Right cardiac atrium (tissue), 5 donors: ENCODE measurements at regions not wholly inside any gene's neighbourhood (a gene's known extent, or its start where the extent isn't known, plus 50 kb on each side); places are given as distances from the start of the nearest gene placed in this dataset.

ENCODE experiments used
- ATAC-seq, 2 donors: fragments of 200-7000 bp; cut with Tn5 transposase; one replicate each; pipeline versions ENCODE4 v1.8.0 to v1.9.1; 2020; ENCODE audit warnings: moderate library complexity in 2 of 2, mild to moderate bottlenecking in 1 of 2
- DNase-seq, 3 donors: peaks; one replicate each; pipeline ENCODE4 v3.0.0-alpha.2; 2020
- H3K27ac ChIP-seq: one replicate; pipeline ENCODE4 v1.5.1; 2013; ENCODE audit warnings: mild to moderate bottlenecking, low read length, control low read depth, moderate library complexity
- H3K27me3 ChIP-seq: one replicate; pipeline ENCODE4 v1.6.1; 2013; ENCODE audit not compliant: control insufficient read depth, insufficient read depth
- H3K4me1 ChIP-seq: one replicate; pipeline ENCODE4 v1.6.1; 2013; ENCODE audit warnings: low read length; ENCODE audit not compliant: control insufficient read depth, insufficient read depth
- H3K4me3 ChIP-seq: one replicate; pipeline ENCODE4 v1.5.1; 2013; ENCODE audit warnings: low read length, control low read depth
- H3K9me3 ChIP-seq: one replicate; pipeline ENCODE4 v1.6.1; 2013; ENCODE audit warnings: low read length; ENCODE audit not compliant: control insufficient read depth
- WGBS: extraction: QIAGEN DNeasy Blood & Tissue Kit; methylation state at CpG from one replicate; pipeline ENCODE4 v1.1.7; 2013; 5-methylcytosine and 5-hydroxymethylcytosine counted together
- intact Hi-C, 4 donors: fragments of 100-400 bp; cut with DNase I; formaldehyde crosslinking; loops; one replicate each; pipeline versions ENCODE4 v1.11.0 to v1.14.0; 2022 to 2023
- donor health status: healthy with polysubstance abuse.
- donor health status: DM: no; HTN: yes; CAD: no.
- donor health status: DM: no; HTN: no; CAD: no.
- donor health status: DM: no; HTN: yes; CAD: no; lungs with severe emphysema.
- donor health status: DM: yes; HTN: yes; CAD: no.

DNA sequence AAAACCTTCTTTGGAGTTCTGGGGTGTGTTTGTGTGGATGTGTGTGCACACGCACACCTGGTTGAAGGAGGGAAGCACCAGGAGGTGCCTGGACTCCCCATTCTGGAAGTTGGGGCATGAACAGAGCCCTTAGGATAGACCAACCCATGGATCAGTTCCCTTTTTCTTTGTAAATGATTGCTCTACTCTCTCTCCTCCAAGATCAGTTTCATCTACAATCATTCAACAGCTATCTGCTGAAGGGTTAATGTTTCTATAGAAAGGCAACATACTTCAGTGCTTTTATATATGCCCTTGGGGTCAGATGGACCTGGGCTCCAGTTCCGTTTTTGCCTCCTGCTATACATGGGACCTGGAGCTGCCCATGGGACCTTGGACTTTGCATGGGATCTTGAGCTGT lies 352.1 kb upstream of the CFAP20DC start:
- intact Hi-C loops, result no loop called here
- Histone ChIP-seq H3K27ac (no peak overlapping the region), H3K27me3 (no peaks in the 10 kb centered on the region), H3K4me3 (no peak overlapping the region), H3K4me1 (no peaks in the 10 kb centered on the region), H3K9me3 (no peaks in the 10 kb centered on the region)
- WGBS, result 78% methylated on average over 2 of the region's 2 CpGs
- ATAC-seq, result no peak
- no peak for DNase-seq

DNA sequence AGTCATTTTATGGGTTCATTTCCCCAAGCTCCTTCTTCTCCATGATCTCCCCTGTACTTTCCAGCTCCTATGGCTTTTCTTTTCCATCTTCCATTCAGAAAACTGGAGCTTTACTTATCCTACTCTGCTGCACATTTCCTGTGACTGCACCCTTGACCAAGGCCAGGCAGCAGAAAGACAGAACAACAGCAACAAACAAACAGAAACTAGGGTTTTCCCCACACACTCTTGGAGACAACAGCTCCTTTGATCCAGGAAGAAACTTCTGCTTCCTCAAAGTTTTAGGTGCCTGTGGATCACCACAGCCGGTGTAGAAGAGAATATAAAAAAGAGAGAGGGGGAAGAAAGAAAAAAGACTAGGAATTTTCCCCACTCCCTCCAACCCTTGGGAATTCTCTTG lies 342.3 kb upstream of the CFAP20DC start:
- intact Hi-C loops, result no loop called here

GRCh38 chr3:59391131-59391530 lies 341.3 kb upstream of the CFAP20DC start:
- Histone ChIP-seq H3K27ac (no peak overlapping the region), H3K9me3 (no peaks in the 10 kb centered on the region), H3K4me3 (no peak overlapping the region), H3K27me3 (no peaks in the 10 kb centered on the region), H3K4me1 (no peaks in the 10 kb centered on the region)
- ATAC-seq, result no peak
- DNase-seq, result no peak
- 86% methylated on average over 7 of the region's 7 CpGs for WGBS
- intact Hi-C loops, result no loop called here

More for the DNA sequence above, 342.3 kb upstream of the CFAP20DC start:
- Histone ChIP-seq H3K4me3 (no peak overlapping the region), H3K27me3 (no peaks in the 10 kb centered on the region), H3K4me1 (no peaks in the 10 kb centered on the region), H3K9me3 (no peaks in the 10 kb centered on the region), H3K27ac (no peak overlapping the region)
- ATAC-seq (no peak), DNase-seq (no peak)
- 80% methylated on average over 1 of the region's 1 CpG for WGBS

GRCh38 chr3:59388555-59389270 lies 338.9 kb upstream of the CFAP20DC start:
- DNase-seq, result no peak
- ATAC-seq, result no peak
- 86% methylated on average over 3 of the region's 3 CpGs for WGBS
- no peak overlapping the region for H3K4me3 ChIP-seq
- H3K4me1 ChIP-seq, result no peaks in the 10 kb centered on the region
- H3K9me3 ChIP-seq, result no peaks in the 10 kb centered on the region
- no peaks in the 10 kb centered on the region for H3K27me3 ChIP-seq
- no peak overlapping the region for H3K27ac ChIP-seq
- intact Hi-C loops, result no loop called here

DNA sequence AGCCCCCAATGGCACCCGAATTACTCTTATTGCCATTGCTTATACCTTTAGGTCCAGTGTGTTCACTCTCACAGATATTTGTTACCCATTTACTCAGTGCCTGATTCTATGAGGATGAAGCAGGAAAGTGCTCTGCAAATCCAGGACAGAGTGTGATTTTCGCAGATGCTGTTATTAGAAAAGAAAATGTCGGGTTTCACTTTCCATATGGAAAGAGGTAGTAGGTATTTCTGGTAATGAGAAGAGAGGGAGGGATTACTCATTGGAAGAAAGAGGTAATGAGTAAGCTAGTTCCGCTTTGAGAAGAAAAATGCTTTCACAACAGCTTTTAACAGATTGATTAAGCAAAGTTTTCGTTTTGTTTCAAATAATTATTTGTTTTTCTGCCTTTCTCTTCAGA lies 336.3 kb upstream of the CFAP20DC start:
- H3K4me3 ChIP-seq, result no peak overlapping the region
- no peak for DNase-seq
- H3K27me3 ChIP-seq, result no peaks in the 10 kb centered on the region
- ATAC-seq, result no peak
- no peak overlapping the region for H3K27ac ChIP-seq
- intact Hi-C loops, result no loop called here
- no peaks in the 10 kb centered on the region for H3K9me3 ChIP-seq
- H3K4me1 ChIP-seq, result no peaks in the 10 kb centered on the region
- 81% methylated on average over 5 of the region's 5 CpGs for WGBS

- DNase-seq (no peak), ATAC-seq (no peak)
- Histone ChIP-seq H3K27me3 (no peaks in the 10 kb centered on the region), H3K27ac (no peak overlapping the region), H3K4me3 (no peak overlapping the region), H3K4me1 (no peaks in the 10 kb centered on the region), H3K9me3 (no peaks in the 10 kb centered on the region)
- WGBS, result 80% methylated on average over 7 of the region's 7 CpGs
- intact Hi-C loops, result no loop called here
Measured at GRCh38 chr3:59385547-59385946, 335.7 kb upstream of the CFAP20DC start.

DNA sequence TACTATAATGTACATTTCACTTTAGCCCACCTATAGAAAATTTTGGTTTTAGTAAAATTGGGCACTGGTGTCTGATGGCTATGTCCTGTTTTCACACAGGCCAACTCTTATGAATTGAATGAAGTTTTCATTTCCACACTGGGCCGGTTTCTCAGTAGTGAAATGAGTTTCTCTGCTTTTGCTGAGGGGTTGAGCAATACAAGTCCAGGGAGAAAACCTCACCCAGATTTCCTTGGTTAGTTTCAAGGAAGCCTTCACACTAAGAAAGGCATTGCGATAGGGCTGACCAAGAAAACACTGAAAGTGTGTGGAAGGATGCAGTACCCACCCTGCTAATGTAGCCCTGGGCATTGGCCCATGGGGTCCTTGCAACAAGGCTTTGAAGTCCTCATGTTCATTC lies 331.5 kb upstream of the CFAP20DC start:
- Histone ChIP-seq H3K4me1 (no peaks in the 10 kb centered on the region), H3K9me3 (no peaks in the 10 kb centered on the region), H3K4me3 (no peak overlapping the region), H3K27me3 (no peaks in the 10 kb centered on the region), H3K27ac (no peak overlapping the region)
- ATAC-seq (peak in 1 of 2 donors; percentile 22), DNase-seq (no peak)
- intact Hi-C loops, result no loop called here
- WGBS, result 69% methylated on average over 2 of the region's 2 CpGs

DNA sequence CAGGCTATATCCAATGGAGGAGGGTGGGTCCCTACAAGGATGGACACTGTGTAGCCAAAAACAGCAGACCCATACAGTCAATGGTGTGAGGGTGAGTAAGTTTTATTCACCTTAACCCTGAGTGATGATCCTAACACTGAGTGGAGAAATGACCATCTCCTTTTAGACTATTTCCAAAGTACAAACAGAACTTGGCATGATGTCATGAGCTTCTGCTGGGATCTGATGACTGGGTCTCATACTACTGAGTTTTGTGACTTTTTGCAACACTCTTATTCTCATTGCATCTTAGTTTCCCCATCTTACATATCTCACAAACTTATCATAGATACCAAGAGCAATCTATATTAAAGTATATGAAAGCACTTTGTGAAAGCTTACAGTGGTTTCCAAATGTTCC lies 330.3 kb upstream of the CFAP20DC start:
- intact Hi-C loops, result no loop called here
- Histone ChIP-seq H3K4me1 (no peaks in the 10 kb centered on the region), H3K27ac (no peak overlapping the region), H3K27me3 (no peaks in the 10 kb centered on the region), H3K9me3 (no peaks in the 10 kb centered on the region), H3K4me3 (no peak overlapping the region)
- ATAC-seq (no peak), DNase-seq (no peak)

- Histone ChIP-seq H3K27ac (no peak overlapping the region), H3K9me3 (no peaks in the 10 kb centered on the region), H3K4me3 (no peak overlapping the region), H3K27me3 (no peaks in the 10 kb centered on the region), H3K4me1 (no peaks in the 10 kb centered on the region)
- no peak for ATAC-seq
- no peak for DNase-seq
- intact Hi-C loops, result no loop called here
- 58% methylated on average over 3 of the region's 3 CpGs for WGBS
Measured at GRCh38 chr3:59374818-59375211, 325.0 kb upstream of the CFAP20DC start.

DNA sequence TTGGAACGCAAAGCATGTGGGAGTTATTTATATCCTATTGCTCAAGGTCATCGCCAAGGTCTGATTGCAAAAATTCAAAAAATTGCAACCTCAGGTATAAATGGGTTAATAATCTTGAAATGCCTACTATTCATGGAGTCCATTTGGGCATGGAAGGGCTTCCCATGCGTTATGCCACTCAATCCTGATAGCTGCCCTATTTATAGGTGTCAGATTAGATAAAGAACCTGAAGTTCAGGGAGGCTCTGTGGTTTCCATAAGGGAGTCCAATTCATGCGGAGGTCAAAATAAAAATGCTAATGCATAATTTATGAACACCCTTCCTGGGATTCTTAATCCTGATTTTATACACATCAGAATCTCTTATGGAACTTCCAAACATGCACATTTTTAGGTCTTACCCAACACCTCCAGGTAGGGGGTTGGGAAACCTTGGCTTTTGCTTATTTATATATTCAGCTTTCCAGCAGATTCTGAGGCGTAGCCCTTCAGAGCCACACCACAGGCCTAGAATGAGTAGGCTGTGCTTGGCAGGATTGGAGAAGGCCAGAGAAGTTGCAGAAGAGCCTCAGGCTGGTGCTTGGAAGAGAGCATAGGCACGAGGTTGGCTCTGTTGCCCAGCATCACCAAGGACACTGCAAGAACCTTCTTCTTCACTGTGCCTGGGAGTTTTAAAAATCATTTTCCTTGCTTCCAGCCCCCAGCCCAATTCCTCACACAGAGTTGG lies 324.4 kb upstream of the CFAP20DC start:
- peak in 1 of 2 donors; percentile 42 for ATAC-seq
- intact Hi-C loops, result no loop called here
- 55% methylated on average over 6 of the region's 6 CpGs for WGBS
- no peaks in the 10 kb centered on the region for H3K27me3 ChIP-seq
- DNase-seq, result no peak
- H3K27ac ChIP-seq, result no peak overlapping the region
- no peaks in the 10 kb centered on the region for H3K9me3 ChIP-seq
- H3K4me1 ChIP-seq, result no peaks in the 10 kb centered on the region
- no peak overlapping the region for H3K4me3 ChIP-seq

DNA sequence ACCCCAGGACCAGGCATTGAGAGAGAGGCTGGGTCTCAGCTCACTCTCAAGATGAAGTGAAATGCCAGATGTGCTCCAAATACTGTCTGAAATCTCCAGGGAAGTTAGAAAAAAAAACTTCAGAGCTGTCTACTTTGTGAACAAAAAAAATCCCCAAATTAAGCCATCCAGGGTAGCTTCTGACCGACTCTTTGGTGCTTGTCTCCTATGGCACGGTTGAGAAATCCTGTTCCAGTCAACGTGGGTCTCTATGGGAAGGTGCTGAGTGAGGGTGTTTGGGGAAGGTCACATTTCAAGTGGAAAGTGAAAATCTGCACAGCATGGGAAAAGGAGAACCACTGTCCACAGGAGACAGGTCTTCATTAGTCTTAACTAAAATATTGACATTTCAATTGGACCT lies 322.5 kb upstream of the CFAP20DC start:
- ATAC-seq, result no peak
- no peak overlapping the region for H3K27ac ChIP-seq
- H3K4me1 ChIP-seq, result no peaks in the 10 kb centered on the region
- DNase-seq, result no peak
- WGBS, result 41% methylated on average over 3 of the region's 3 CpGs
- intact Hi-C loops, result no loop called here
- no peaks in the 10 kb centered on the region for H3K27me3 ChIP-seq
- H3K4me3 ChIP-seq, result no peak overlapping the region
- no peaks in the 10 kb centered on the region for H3K9me3 ChIP-seq
